ENCODE measurements at regions not wholly inside any gene's neighbourhood (a gene's known extent, or its start where the extent isn't known, plus 50 kb on each side); places are given as distances from the start of the nearest gene placed in this dataset.
"Not testable (repeated sequence)": the region's sequence is repeated elsewhere in the genome, so short reads cannot be mapped to it uniquely, and the experiment has no call there.

DNA sequence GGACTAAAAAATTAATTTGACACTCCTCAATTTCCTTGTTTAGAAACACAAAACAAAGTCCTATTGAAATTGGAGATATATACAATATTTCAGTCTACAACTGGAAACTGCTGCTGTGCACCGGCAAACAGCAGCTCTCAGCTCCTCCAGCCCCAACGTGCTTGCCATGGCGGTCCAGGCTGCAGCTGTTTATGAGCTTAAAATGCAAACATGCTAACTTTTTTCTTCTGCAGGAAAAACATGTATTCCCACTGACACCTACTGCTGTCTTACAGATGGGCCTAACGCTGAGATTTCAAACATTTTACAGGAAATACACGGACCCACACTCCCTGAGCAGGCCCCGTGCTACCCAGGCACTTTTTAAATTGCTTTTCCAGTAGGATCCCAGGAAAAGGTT lies 195.5 kb downstream of the BCL11A start:
- no peak for ATAC-seq
- DNase-seq (ENCODE audit: low spot score): no peak

DNA sequence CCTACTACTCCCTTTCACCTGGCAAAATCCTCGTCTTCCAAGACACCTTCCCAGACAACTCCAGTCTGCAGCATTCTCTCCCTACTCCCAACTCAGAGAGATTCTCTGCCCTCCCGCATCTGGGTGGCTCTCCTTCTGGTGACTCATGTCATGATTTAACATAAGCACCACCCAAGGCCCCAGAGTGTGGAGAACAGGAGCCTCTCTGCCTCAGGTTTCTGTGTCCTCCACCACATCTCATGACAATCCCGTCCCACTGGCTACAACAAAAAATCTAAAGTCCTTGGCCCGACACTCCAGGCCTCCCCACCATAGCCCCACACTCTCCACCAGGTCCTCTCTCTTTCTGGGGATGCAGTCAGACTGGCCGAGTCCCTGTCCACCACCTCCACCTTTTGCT lies 197.1 kb downstream of the BCL11A start:
- no peak for ATAC-seq
- DNase-seq (ENCODE audit: low spot score): no peak

DNA sequence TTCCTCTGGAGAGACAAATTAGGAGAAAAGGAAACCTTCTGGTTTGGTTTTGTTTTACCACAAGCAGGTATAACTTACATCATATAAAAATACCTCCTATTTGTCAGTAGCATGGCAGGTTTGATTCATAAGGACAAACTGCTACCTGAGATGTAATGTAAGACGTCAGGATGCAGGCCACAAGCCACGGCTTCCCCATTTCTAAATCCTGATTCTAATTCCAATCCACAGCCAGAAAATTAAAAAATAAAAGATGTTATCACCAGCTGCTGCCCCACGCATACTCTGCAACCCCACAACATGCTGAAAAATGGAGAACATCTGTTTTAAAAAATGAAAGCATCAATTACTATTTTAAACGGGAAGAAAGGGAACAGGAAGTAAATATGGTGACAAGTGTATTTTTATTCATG lies 197.6 kb downstream of the BCL11A start:
- ATAC-seq (no peak), DNase-seq (ENCODE audit: low spot score) (no peak)

DNA sequence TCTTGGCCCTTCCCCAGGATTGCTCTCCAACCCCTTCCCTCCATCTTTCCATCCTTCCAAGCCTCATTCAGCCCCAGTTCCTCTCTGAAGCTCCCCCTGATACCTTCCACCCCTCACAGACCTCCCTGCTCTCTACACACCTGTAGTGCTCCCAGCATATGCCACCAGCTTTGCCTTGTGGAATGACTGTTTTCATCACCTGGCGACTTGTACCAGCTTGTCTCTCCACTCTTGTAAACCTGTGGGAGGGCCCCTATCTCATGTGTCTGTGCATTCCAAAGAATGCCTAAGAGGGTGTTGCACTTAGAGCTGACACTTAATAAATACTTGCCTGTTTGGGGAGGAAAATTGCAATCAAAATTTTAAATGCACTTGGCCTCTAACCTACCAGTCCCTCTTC lies 198.7 kb downstream of the BCL11A start:
- ATAC-seq: no peak
- DNase-seq (ENCODE audit: low spot score): no peak

DNA sequence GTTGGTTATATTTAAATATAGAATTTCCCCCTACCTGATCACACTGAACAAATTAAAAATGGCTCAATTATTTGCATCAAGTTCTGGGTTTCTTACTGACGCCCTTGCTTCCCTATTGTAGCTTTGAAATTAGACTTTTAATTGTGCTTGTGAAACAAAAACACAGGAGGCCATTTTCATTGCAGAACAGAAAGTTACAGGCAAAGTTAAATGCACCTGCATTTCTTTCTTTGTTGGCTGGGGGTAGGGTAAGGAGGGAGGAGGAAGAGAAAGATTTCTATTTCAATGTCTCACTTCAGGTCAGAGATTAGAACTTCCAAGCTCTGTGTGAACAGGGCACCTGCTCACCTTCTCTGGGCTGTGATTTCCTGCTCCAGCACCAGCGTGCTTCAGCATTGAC lies 199.6 kb downstream of the BCL11A start:
- no peak for DNase-seq (ENCODE audit: low spot score)
- ATAC-seq: no peak

DNA sequence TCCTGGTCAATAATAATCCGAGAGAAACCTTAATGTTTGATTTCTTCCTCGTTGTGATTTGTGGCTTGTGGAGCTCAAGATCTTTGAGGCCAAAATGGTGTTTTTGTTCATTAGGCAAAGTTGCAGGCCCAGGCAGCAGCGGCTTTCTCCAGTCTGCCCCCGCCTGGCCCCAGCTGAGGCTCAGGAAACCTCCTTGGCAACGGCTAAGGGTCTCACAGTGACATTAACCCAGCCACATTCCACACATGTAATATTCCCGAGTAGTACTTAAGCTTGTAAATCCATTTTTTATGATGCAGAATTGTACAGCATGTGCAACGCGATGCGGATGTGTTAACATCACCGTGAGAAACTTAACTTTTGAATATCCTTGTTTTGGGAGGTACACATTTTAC lies 200.1 kb downstream of the BCL11A start:
- ATAC-seq (no peak), DNase-seq (ENCODE audit: low spot score) (no peak)

DNA sequence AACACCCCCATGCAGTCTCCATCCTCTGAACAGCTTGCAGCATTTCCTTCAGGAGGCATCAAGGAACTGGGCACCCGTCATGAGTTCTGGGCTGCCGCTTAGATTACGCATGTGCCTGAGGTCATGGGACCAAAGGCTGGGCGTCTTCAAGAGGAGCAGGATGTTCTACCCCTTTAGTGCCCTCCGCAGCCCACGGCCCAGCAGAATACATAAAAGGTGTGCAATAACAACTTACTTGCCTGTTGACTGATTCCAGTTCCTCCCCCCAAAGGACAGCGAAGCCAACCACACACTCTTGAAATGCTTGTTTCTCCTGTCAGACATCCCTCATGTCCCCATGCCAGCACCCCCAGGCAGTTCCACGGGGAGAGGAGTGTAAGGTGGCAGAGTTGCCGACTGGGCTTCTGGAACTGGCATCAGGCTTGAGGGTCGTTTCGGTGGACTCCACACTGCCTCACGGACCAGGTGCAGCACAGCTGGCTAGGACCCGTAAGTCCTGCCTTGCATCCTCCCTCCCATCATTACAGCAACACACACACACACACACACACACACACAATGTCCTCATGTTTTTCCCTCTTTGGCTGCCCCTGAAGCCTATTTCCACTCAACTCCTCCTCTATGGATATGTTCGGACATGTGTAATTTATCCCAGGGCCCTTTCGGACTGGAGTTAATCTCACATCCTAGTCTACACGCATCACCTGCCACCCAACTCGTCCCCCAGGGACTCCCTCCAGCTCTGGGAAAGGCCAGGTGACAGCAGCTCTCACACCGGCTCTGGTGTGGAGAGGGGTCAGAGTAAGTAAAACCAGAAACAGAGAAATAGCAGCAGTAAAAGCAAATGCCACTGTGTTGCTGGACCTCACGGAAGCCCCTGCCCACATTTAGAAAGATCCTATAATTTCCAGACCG lies 200.7 kb downstream of the BCL11A start:
- DNase-seq (ENCODE audit: low spot score): no peak
- ATAC-seq: no peak

DNA sequence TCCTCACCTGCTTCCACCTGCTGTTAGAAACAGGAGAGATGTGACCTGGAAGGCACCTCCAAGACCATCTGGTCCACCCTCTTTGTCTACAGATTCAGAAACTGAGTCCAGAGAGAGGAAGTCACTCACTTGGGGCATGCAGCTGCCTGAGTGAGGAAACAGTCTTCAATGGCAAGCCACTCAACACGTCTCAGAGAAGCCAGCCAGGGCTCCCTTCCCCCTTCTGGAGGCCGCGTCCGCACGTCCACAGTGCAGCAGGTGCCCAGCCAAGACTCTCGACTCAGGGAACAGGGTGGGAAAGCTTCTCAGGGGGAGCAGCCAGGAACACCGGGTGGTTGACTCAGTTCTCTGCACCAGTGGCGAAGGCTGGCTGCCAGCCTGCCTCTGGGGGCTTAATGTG lies 201.7 kb downstream of the BCL11A start:
- ATAC-seq: no peak
- no peak for DNase-seq (ENCODE audit: low spot score)

DNA sequence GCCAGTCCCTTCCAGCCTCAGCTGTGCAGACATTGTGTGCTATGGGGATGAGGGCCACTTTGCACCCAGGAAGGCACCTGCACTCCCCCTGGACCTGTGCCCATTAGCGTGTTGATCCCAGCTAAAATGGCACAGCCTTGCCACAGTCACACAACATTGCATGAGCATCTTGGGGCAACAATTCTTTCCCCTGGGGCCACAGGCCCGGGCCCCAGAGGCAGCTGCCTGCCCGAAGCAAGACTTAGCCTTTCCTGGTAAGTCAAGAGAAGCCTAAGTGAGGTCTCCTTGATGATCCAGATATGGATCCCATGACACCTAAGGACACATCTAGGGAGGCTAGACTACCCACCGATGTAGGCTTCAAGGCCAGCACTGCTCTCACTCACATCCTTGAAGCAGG lies 202.1 kb downstream of the BCL11A start:
- no peak for DNase-seq (ENCODE audit: low spot score)
- no peak for ATAC-seq

DNA sequence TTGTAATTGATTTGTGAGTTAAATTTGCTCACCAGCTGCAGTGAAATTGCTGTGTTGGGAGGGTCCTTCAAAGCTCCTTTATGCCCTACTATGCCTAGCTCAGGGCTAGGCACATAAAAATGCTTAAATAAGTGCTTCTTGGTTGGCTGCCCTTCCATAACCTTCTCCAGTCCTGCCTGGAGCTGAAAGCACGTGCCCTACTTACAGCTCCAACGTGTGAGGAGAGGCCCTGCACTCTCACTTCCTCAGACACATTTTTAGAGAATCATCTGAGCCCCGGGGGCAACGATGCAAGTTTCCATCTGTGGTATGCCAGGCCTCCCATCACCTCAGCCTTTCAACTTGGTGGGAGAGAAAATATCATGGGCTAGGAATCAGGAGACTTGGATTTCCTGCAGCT lies 202.7 kb downstream of the BCL11A start:
- ATAC-seq (no peak), DNase-seq (ENCODE audit: low spot score) (no peak)

DNA sequence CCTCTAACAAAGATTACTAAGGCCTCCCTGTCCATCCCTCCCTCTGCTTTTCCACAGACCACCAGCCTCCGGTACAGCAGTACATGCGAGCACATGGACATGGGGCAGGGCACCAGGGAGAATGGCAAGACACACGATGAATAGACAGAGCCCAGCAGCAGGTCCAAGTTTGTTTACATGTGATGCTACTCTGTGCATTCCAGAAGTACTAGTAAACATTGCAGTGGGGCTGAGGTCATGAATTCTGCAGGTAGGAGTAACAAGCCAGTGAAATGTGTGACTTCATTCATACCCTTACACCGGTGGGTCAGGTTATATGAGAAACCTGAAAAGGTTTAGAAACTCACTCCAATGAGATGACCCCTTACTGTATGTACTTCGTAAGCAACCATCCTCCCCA lies 205.7 kb downstream of the BCL11A start:
- DNase-seq (ENCODE audit: low spot score): no peak
- no peak for ATAC-seq

DNA sequence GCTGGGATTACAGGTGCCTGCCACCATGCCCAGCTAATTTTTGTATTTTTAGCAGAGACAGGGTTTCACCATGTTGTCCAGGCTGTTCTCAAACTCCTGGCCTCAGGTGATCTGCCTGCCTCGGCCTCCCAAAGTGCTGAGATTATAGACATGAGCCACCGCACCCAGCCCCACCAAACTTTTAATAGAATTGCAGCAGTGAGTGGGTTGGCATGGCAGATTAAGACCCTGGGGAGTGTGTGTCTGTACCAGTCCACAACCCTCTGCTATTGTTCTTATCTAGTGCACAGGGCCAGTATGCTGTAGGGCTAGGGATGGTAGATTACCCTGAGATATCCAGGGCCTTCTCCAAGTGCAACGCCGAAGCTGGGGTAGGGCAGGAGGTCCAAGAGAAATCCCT lies 211.0 kb downstream of the BCL11A start:
- not testable (repeated sequence) for ATAC-seq; DNase-seq (ENCODE audit: low spot score)

DNA sequence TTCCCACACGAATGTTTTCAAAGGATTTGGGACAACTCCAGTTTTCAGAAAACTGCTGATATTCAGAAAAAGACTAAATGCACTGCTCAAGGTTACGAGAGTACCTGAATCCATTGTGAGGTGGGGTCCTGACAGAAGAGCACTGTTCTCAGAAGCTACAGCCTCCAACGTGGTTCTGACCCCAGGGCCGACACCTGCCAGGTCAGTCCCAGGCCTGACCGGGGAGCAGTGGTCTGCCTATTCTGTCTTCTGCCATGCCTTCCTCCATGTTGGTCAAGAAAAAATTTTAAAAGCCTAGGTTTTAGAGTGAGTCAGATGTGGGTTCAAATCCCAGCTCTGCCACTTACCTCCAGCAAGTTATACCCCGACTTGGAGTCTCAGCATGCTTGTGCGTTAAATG lies 212.3 kb downstream of the BCL11A start:
- DNase-seq (ENCODE audit: low spot score) (no peak), ATAC-seq (no peak)

DNA sequence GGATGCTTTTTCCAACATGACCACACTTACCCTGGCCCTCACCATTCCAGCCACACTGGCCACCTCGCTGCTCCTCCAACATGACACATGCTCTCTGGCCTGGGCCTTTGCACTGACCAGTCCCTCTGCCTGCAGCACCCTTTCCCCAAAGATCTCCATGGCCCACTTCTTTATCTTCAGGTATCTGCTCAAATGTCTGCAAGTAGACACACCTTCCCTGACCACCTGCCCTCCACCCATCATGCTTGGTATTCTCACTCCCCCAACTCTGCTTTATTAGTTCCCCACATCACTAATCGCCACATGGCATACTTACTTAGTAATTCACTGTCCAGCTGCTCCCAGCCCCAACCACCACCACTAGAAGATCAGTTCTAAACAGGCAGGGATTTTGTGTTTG lies 214.2 kb downstream of the BCL11A start:
- DNase-seq (ENCODE audit: low spot score) (no peak), ATAC-seq (no peak)

DNA sequence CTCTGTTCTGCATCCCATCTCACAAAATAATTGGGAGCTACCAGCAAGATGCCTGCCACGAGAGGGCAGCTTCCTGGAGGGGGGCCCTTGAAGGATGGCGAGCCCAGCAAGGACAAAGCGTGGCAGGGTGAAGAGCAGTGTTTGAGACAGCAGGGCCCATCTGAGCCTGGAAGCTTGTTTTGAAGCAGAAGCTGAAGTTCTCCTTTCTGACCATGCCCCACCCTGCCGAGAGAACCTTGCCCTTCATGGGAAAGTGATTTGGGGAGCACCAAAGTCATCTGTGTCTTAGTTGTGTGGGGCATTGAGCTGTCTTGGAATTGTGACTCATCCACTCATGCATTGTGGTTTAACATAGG lies 216.3 kb downstream of the BCL11A start:
- DNase-seq (ENCODE audit: low spot score) (no peak), ATAC-seq (no peak)

DNA sequence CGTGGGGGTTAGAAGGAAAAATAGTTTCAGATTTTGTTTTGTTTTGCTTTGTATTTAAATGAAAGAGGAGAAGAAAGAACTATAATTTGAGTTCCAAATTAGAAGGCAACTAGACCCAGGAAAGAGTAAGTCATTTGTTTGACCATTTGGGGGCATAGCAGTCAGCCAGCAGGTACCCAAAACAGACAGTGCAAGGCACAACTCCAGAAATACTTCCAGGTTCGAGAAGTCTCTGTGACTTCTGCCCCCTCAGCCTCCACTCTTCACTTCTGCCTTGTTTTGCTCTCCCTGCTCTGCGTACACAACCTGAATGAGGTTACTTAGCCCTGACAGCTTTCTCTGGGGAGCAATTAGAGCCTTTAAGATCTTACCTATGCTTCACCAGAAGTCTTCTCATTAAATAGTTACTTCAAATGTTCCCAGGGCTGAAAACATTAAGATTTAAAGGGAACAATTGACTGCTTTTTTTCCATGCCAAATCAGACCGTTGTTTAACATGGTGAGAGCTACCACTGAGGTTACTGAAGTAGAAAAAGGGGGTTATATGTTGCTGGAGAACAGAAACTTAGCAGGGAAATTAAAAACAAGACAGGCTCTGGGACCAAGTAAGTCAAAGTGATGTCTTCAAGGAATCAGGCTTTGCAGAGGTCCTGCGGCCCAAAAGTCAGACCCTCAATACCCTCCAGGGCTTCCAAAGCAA lies 216.9 kb downstream of the BCL11A start:
- ATAC-seq: no peak
- no peak for DNase-seq (ENCODE audit: low spot score)

DNA sequence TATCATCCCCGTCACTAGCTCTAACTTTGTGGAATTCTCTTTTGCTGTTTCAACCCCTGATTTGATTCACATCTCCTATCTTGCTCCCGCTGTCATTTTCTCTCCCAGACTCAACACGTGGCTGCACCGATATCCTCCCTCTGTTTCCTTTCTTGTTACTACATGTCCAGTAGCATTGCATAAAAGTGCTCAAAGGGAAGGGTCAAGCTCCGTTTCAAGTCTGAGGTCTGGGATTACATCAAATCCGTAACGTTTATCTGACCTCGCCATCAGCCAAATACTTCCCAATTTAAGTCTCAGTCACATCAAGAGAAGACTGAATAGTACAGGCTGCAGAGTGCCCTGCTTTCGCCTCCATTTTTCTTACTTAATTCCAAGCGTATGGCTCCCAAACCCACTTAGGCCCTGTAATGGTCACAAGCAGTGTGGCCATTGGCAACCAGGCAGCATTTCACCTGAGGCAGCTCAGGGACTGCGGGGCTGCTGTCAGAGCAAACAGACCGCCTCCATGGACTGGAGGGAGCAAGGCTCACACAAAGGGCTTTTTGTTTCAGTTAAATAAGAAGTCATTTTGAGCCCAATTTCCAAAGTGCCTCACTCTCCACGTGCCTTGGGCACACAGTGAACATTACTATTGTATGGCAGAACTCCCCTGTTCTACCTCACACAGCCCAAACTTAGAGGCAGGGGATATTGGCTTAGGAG lies 217.8 kb downstream of the BCL11A start:
- ATAC-seq (no peak), DNase-seq (ENCODE audit: low spot score) (no peak)

DNA sequence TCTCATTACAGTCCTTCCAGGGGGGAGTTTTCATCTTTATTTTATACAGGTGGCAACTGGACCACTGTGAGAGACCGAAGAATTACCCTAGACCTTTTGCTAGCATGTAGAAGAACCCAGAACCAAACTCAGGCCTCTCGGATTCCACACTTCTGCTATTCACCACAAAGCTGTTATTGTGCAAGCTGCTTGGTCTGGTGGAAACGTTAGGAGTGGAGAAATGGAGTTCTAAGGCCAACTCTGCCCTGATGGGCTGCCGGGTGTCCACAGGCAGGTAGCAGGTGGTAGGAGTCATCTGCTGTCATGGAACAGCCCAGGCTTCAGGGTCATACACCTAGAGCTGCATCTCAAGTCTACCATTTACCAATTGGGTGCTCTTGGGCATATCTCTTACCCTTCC lies 218.8 kb downstream of the BCL11A start:
- no peak for ATAC-seq

DNA sequence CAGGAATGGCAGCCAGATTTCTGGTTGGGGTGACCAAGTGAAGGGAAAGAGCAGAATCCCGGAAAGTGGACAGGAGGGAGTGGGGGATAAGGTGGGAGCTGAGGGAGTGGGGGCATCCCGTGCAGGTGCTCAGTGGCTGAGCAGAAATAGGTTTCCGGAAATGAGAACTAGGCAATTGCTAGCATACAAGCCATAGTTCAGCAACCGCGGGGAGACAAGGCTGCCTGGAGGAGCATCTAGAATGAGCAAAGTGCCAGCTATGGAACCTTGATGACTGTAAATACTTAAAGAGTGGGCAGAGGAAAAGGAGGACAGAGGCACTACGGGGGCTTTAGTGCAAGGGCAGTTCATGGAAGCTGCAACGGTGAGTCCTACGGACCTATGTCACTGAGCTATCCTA lies 220.2 kb downstream of the BCL11A start:
- ATAC-seq (no peak), DNase-seq (ENCODE audit: low spot score) (no peak)

More for the DNA sequence above, 218.8 kb downstream of the BCL11A start:
- no peak for DNase-seq (ENCODE audit: low spot score)

DNA sequence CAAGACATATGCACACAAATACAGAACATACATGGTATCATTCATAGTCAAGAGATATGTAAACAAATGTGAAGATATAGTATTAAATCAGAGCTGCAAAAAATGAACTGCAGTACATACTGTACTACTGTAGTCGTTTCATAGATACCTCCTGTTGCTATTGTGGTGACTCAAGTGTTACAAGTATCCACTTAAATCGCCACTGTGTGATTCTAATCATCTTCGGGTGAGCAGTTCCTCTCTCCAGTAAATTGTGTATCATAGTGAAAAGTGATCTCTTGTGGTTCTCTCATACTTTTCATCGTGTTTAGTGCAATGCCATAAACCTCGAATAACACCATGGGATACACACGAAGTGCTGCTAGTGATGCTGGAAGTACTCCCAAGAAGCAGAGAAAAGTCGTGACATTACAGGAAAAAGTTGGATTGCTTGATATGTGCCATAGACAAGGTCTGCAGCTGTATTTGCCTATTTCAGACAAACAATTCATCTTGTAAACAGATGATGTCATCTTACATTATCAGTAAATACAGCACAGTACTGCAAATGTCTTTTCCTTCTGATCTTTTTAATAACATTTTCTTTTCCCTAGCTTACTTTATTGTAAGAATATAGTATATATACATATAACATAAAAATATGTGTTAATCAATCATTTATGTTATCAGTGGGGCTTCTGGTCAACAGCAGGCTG lies 222.2 kb downstream of the BCL11A start:
- no peak for ATAC-seq
- DNase-seq (ENCODE audit: low spot score): no peak

DNA sequence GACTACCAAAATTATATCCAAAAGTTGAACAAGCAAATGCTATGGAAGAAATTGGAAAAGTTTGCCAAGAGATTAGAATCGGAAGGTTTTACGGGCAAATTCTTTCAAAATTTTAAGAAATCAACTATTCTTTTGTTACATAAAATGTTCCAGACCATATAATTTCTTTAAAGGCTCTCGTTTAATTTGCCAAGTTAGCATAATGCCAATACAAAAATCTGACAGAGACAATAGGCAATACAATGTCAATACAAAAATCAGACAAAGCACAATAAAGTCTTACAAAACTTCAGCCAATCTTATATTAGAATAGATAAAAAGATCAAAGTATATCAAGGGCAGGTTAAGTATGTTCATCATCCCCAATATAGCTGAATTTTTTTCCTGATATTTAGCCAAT lies 224.2 kb downstream of the BCL11A start:
- ATAC-seq (no peak), DNase-seq (ENCODE audit: low spot score) (no peak)

Data from left lobe of liver (tissue), 2 donors.